Liver (tissue), 8 donors: ENCODE measurements at regions not wholly inside any gene's neighbourhood (a gene's known extent, or its start where the extent isn't known, plus 50 kb on each side); places are given as distances from the start of the nearest gene placed in this dataset.

Experiments
- DNase-seq: peaks from one replicate; pipeline ENCODE4 v3.0.0-alpha.2; 2017; ENCODE audit warnings: low spot score
- H3K27ac ChIP-seq, 2 donors: one replicate each; pipeline ENCODE4 v1.7.0; 2013; ENCODE audit warnings: inconsistent platforms in 2 of 2, low read length in 2 of 2, control low read depth in 1 of 2, low read depth in 1 of 2, mild to moderate bottlenecking in 1 of 2
- H3K27me3 ChIP-seq, 4 donors: one replicate each; pipeline versions ENCODE4 v1.6.1 to v1.7.0; 2013; ENCODE audit warnings: low read length in 3 of 4, inconsistent platforms in 1 of 4, mild to moderate bottlenecking in 1 of 4, moderate library complexity in 1 of 4; ENCODE audit not compliant: control insufficient read depth in 4 of 4, insufficient read depth in 4 of 4
- H3K36me3 ChIP-seq, 4 donors: one replicate each; pipeline versions ENCODE4 v1.6.1 to v1.7.0; 2013; ENCODE audit warnings: low read length in 3 of 4, mild to moderate bottlenecking in 3 of 4, low read depth in 1 of 4, moderate library complexity in 1 of 4; ENCODE audit not compliant: control insufficient read depth in 4 of 4, insufficient read depth in 3 of 4
- H3K4me1 ChIP-seq, 4 donors: one replicate each; pipeline versions ENCODE4 v1.6.1 to v1.7.0; 2013; ENCODE audit warnings: low read length in 3 of 4, mild to moderate bottlenecking in 3 of 4, moderate library complexity in 1 of 4; ENCODE audit not compliant: control insufficient read depth in 4 of 4, insufficient read depth in 4 of 4
- H3K4me3 ChIP-seq, 3 donors: one replicate each; pipeline versions ENCODE4 v1.6.1 to v1.7.0; 2013; ENCODE audit warnings: low read length in 3 of 3, control low read depth in 1 of 3, low read depth in 1 of 3, mild to moderate bottlenecking in 1 of 3
- H3K9ac ChIP-seq, 2 donors: one replicate each; pipeline ENCODE4 v1.7.0; 2013; ENCODE audit warnings: low read length in 2 of 2, mild to moderate bottlenecking in 2 of 2, moderate library complexity in 2 of 2, control low read depth in 1 of 2, low read depth in 1 of 2
- H3K9me3 ChIP-seq, 4 donors: one replicate each; pipeline versions ENCODE4 v1.6.1 to v1.7.0; 2013; ENCODE audit warnings: low read length in 3 of 4; ENCODE audit not compliant: control insufficient read depth in 4 of 4
- ATF3 ChIP-seq: IDR thresholded peaks from 2 replicates; pipeline ENCODE4 v1.6.1; 2016; ENCODE audit warnings: antibody characterized with exemption
- EGR1 ChIP-seq, 2 donors: IDR thresholded peaks; 2 replicates each; pipeline ENCODE4 v1.6.1; 2016 to 2018; ENCODE audit warnings: antibody characterized with exemption in 2 of 2, low read depth in 2 of 2
- FOXA1 ChIP-seq: IDR thresholded peaks from 2 replicates; pipeline ENCODE4 v1.6.1; 2016; ENCODE audit warnings: antibody characterized with exemption
- FOXA2 ChIP-seq: IDR thresholded peaks from 2 replicates; pipeline ENCODE4 v1.6.1; 2016; ENCODE audit warnings: antibody characterized with exemption
- GABPA ChIP-seq, 2 donors: IDR thresholded peaks in 1 of 2; conservative IDR thresholded peaks in 1 of 2; 2 replicates each; pipeline ENCODE4 v1.6.1; 2016; ENCODE audit warnings: antibody characterized with exemption in 2 of 2, mild to moderate bottlenecking in 1 of 2, moderate library complexity in 1 of 2
- HNF4A ChIP-seq, 2 donors: conservative IDR thresholded peaks; 2 replicates each; pipeline ENCODE4 v1.6.1; 2016; ENCODE audit warnings: antibody characterized with exemption in 2 of 2, mild to moderate bottlenecking in 2 of 2
- HNF4G ChIP-seq: IDR thresholded peaks from 2 replicates; pipeline ENCODE4 v1.6.1; 2016; ENCODE audit warnings: antibody characterized with exemption
- JUND ChIP-seq, 2 donors: IDR thresholded peaks; 2 replicates each; pipeline ENCODE4 v1.6.1; 2016; ENCODE audit warnings: antibody characterized with exemption in 2 of 2
- NR2F2 ChIP-seq: IDR thresholded peaks from 2 replicates; pipeline ENCODE4 v1.6.1; 2016; ENCODE audit warnings: antibody characterized with exemption
- REST ChIP-seq: IDR thresholded peaks from 2 replicates; pipeline ENCODE4 v1.6.1; 2016; ENCODE audit warnings: antibody characterized with exemption, mild to moderate bottlenecking
- RXRA ChIP-seq, 2 donors: IDR thresholded peaks; 2 replicates each; pipeline ENCODE4 v1.6.1; 2017 to 2018; ENCODE audit warnings: antibody characterized with exemption in 2 of 2, mild to moderate bottlenecking in 1 of 2
- SP1 ChIP-seq: IDR thresholded peaks from 2 replicates; pipeline ENCODE4 v1.6.1; 2018; ENCODE audit warnings: antibody characterized with exemption, mild to moderate bottlenecking
- TAF1 ChIP-seq: conservative IDR thresholded peaks from 2 replicates; pipeline ENCODE4 v1.6.1; 2016; ENCODE audit warnings: antibody characterized with exemption, mild to moderate bottlenecking
- YY1 ChIP-seq: IDR thresholded peaks from 2 replicates; pipeline ENCODE4 v1.6.1; 2016; ENCODE audit warnings: antibody characterized with exemption, mild to moderate bottlenecking
- ZBTB33 ChIP-seq: IDR thresholded peaks from 2 replicates; pipeline ENCODE4 v1.6.1; 2016; ENCODE audit warnings: antibody characterized with exemption
- WGBS: extraction: QIAGEN DNeasy Blood & Tissue Kit; methylation state at CpG from one replicate; pipeline ENCODE4 v1.1.7; 2013; 5-methylcytosine and 5-hydroxymethylcytosine counted together
- TF ChIP-seq, protein P1 (sequence below): IDR thresholded peaks from 2 replicates; pipeline ENCODE4 v1.6.1; 2016; ENCODE audit warnings: antibody characterized with exemption
- TF ChIP-seq, protein P2 (sequence below): fragments of 150-350 bp; IDR thresholded peaks from 2 replicates; pipeline ENCODE4 v1.5.1; 2017; ENCODE audit warnings: improper control_type of control experiment, low read depth, low read length; ENCODE audit not compliant: missing input control
- donor health status: healthy.
- donor health status: healthy.
- donor health status: healthy.
- donor health status: healthy.
- donor health status: healthy.

GRCh38 chr10:71076473-71077142 lies 135.8 kb upstream of the UNC5B start:
- no peak overlapping the region for H3K27ac ChIP-seq
- no peaks in the 10 kb centered on the region for H3K4me1 ChIP-seq
- no peak for TF ChIP-seq FOXA2
- TF ChIP-seq SP1 = no peak
- TF ChIP-seq, protein P1, sequence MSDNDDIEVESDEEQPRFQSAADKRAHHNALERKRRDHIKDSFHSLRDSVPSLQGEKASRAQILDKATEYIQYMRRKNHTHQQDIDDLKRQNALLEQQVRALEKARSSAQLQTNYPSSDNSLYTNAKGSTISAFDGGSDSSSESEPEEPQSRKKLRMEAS = no peak
- TF ChIP-seq JUND (IDR thresholded peaks at IDR 0.05) = no peak
- TF ChIP-seq EGR1 (IDR thresholded peaks at IDR 0.05; ENCODE audit: low read depth in 2 of 2) = no peak
- no peak for TF ChIP-seq HNF4G
- no peak for TF ChIP-seq FOXA1
- no peak for DNase-seq
- no peaks in the 10 kb centered on the region for H3K27me3 ChIP-seq
- no peaks in the 10 kb centered on the region for H3K36me3 ChIP-seq
- no peak overlapping the region for H3K9ac ChIP-seq
- H3K9me3 ChIP-seq = no peaks in the 10 kb centered on the region
- 77% methylated on average over 8 of the region's 8 CpGs for WGBS
- H3K4me3 ChIP-seq = no peak overlapping the region

DNA sequence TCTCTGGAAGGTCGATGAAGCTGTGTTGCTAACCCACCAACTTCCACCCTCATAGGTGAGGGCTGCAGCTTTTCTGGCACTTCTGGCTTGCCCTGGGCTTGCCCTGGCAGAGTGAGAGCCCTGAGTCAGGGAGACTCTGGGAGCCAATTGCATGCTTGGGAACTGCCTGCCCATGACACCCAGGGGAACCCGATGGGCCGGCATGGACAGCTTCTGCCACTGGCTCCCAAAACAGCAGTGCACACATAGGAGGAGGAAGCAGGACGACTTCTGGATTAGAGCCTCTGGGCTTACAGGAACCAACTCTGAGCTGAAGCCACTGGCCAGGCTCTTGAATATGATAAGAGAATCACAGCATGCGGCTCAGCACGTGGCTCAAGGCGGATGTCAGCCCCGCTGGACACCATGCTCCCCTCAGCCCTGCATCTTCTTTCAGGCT lies 135.2 kb upstream of the UNC5B start:
- Histone ChIP-seq H3K9me3 (no peaks in the 10 kb centered on the region), H3K36me3 (no peaks in the 10 kb centered on the region), H3K4me1 (no peaks in the 10 kb centered on the region), H3K27ac (no peak overlapping the region), H3K9ac (no peak overlapping the region), H3K27me3 (no peaks in the 10 kb centered on the region), H3K4me3 (no peak overlapping the region)
- 56% methylated on average over 8 of the region's 8 CpGs for WGBS
- DNase-seq = no peak
- no peak for TF ChIP-seq ATF3
- no peak for TF ChIP-seq SP1
- TF ChIP-seq ZBTB33 = no peak
- no peak for TF ChIP-seq JUND (IDR thresholded peaks at IDR 0.05)
- TF ChIP-seq REST = no peak
- TF ChIP-seq FOXA1 = no peak
- no peak for TF ChIP-seq YY1
- no peak for TF ChIP-seq TAF1
- TF ChIP-seq, protein P1 = no peak
- TF ChIP-seq GABPA (IDR thresholded peaks at IDR 0.05 in 1 of 2, conservative IDR thresholded peaks at IDR 0.05 in 1 of 2) = no peak
- no peak for TF ChIP-seq HNF4A (conservative IDR thresholded peaks at IDR 0.05)
- no peak for TF ChIP-seq EGR1 (IDR thresholded peaks at IDR 0.05; ENCODE audit: low read depth in 2 of 2)
- TF ChIP-seq NR2F2 = no peak
- no peak for TF ChIP-seq HNF4G
- no peak for TF ChIP-seq RXRA (IDR thresholded peaks at IDR 0.05)
- no peak for TF ChIP-seq FOXA2
- TF ChIP-seq, protein P2, sequence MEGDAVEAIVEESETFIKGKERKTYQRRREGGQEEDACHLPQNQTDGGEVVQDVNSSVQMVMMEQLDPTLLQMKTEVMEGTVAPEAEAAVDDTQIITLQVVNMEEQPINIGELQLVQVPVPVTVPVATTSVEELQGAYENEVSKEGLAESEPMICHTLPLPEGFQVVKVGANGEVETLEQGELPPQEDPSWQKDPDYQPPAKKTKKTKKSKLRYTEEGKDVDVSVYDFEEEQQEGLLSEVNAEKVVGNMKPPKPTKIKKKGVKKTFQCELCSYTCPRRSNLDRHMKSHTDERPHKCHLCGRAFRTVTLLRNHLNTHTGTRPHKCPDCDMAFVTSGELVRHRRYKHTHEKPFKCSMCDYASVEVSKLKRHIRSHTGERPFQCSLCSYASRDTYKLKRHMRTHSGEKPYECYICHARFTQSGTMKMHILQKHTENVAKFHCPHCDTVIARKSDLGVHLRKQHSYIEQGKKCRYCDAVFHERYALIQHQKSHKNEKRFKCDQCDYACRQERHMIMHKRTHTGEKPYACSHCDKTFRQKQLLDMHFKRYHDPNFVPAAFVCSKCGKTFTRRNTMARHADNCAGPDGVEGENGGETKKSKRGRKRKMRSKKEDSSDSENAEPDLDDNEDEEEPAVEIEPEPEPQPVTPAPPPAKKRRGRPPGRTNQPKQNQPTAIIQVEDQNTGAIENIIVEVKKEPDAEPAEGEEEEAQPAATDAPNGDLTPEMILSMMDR = no peak
